ENCODE measurements at regions not wholly inside any gene's neighbourhood (a gene's known extent, or its start where the extent isn't known, plus 50 kb on each side); places are given as distances from the start of the nearest gene placed in this dataset.

GRCh38 chr15:69782809-69783208 lies 314.9 kb downstream of the TLE3 start:
- no peak for TF ChIP-seq POLR2A (IDR thresholded peaks at IDR 0.05)
- TF ChIP-seq, protein P1, sequence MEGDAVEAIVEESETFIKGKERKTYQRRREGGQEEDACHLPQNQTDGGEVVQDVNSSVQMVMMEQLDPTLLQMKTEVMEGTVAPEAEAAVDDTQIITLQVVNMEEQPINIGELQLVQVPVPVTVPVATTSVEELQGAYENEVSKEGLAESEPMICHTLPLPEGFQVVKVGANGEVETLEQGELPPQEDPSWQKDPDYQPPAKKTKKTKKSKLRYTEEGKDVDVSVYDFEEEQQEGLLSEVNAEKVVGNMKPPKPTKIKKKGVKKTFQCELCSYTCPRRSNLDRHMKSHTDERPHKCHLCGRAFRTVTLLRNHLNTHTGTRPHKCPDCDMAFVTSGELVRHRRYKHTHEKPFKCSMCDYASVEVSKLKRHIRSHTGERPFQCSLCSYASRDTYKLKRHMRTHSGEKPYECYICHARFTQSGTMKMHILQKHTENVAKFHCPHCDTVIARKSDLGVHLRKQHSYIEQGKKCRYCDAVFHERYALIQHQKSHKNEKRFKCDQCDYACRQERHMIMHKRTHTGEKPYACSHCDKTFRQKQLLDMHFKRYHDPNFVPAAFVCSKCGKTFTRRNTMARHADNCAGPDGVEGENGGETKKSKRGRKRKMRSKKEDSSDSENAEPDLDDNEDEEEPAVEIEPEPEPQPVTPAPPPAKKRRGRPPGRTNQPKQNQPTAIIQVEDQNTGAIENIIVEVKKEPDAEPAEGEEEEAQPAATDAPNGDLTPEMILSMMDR (IDR thresholded peaks at IDR 0.05) = no peak
- no peak for TF ChIP-seq EP300 (IDR thresholded peaks at IDR 0.05)
